GM18505 (cell line): ENCODE measurements at regions not wholly inside any gene's neighbourhood (a gene's known extent, or its start where the extent isn't known, plus 50 kb on each side); places are given as distances from the start of the nearest gene placed in this dataset.

Source experiments
- ATAC-seq: cut with Tn5 transposase; IDR thresholded peaks from one replicate; pipeline ENCODE4 v1.9.1; 2021; ENCODE audit not compliant: unreplicated experiment
- POLR2A ChIP-seq: IDR thresholded peaks from 4 replicates; pipeline ENCODE4 v1.6.1; 2011; ENCODE audit warnings: borderline replicate concordance; ENCODE audit not compliant: insufficient read depth, insufficient read length; ENCODE audit errors: extremely low read depth

GRCh38 chr2:59604123-59604522, 949.3 kb downstream of the BCL11A start:
- no peak for TF ChIP-seq POLR2A
- ATAC-seq: no peak

- TF ChIP-seq POLR2A: no peak
- no peak for ATAC-seq
Observed at GRCh38 chr2:59594671-59595222, 958.7 kb downstream of the BCL11A start.

- TF ChIP-seq POLR2A: no peak
- no peak for ATAC-seq
Observed at GRCh38 chr2:59590798-59591197, 962.7 kb downstream of the BCL11A start.

- no peak for ATAC-seq
- TF ChIP-seq POLR2A: no peak
Observed at GRCh38 chr2:59589881-59590280, 963.6 kb downstream of the BCL11A start.

GRCh38 chr2:59588286-59588685, 965.2 kb downstream of the BCL11A start:
- ATAC-seq: no peak
- TF ChIP-seq POLR2A: no peak

GRCh38 chr2:59586176-59586575, 967.3 kb downstream of the BCL11A start:
- TF ChIP-seq POLR2A: no peak
- no peak for ATAC-seq

GRCh38 chr2:59585655-59586054, 967.8 kb downstream of the BCL11A start:
- no peak for ATAC-seq

GRCh38 chr2:59584958-59585357, 968.5 kb downstream of the BCL11A start:
- TF ChIP-seq POLR2A: no peak
- no peak for ATAC-seq

More at GRCh38 chr2:59585655-59586054, 967.8 kb downstream of the BCL11A start:
- no peak for TF ChIP-seq POLR2A

- no peak for ATAC-seq
- TF ChIP-seq POLR2A: no peak
Observed at GRCh38 chr2:59583173-59583765, 970.2 kb downstream of the BCL11A start.

GRCh38 chr2:59578349-59578748, 975.1 kb downstream of the BCL11A start:
- no peak for ATAC-seq
- TF ChIP-seq POLR2A: no peak

- no peak for TF ChIP-seq POLR2A
- ATAC-seq: no peak
Observed at GRCh38 chr2:59575191-59575590, 978.3 kb downstream of the BCL11A start.

- ATAC-seq: no peak
- TF ChIP-seq POLR2A: no peak
Observed at GRCh38 chr2:59572227-59572626, 981.2 kb downstream of the BCL11A start.

- no peak for TF ChIP-seq POLR2A
Observed at GRCh38 chr2:59570818-59571217, 982.6 kb downstream of the BCL11A start.

GRCh38 chr2:59569124-59569523, 984.3 kb downstream of the BCL11A start:
- no peak for ATAC-seq
- no peak for TF ChIP-seq POLR2A

More at GRCh38 chr2:59570818-59571217, 982.6 kb downstream of the BCL11A start:
- ATAC-seq: no peak
